ENCODE measurements at regions not wholly inside any gene's neighbourhood (a gene's known extent, or its start where the extent isn't known, plus 50 kb on each side); places are given as distances from the start of the nearest gene placed in this dataset.

GRCh38 chr6:165905744-165906143 is 242.7 kb upstream of the PDE10A start:
- Histone ChIP-seq H3K27ac (no peak overlapping the region), H3K4me1 (no peaks in the 10 kb centered on the region), H3K4me3 (no peak overlapping the region), H3K27me3 (no peaks in the 10 kb centered on the region), H3K36me3 (no peaks in the 10 kb centered on the region), H3K9me3 (no peaks in the 10 kb centered on the region)
- DNase-seq (no peak), ATAC-seq (no peak)
- TF ChIP-seq POLR2A (IDR thresholded peaks at IDR 0.05) (no peak), CTCF (IDR thresholded peaks at IDR 0.05 in 4 of 5, conservative IDR thresholded peaks at IDR 0.05 in 1 of 5) (no peak)
- in situ Hi-C loops (cut with MboI; ENCODE audit: low sequenced_read_pairs in 4 of 4), result no loop called here
- intact Hi-C loops (cut with DNase I; ENCODE audit: low total_unique reads), result no loop called here

- no peaks in the 10 kb centered on the region for H3K9me3 ChIP-seq
- in situ Hi-C loops (cut with MboI; ENCODE audit: low sequenced_read_pairs in 4 of 4), result no loop called here
- ATAC-seq, result no peak
- no peak for TF ChIP-seq POLR2A (IDR thresholded peaks at IDR 0.05)
- TF ChIP-seq CTCF (IDR thresholded peaks at IDR 0.05 in 4 of 5, conservative IDR thresholded peaks at IDR 0.05 in 1 of 5), result no peak
- no peaks in the 10 kb centered on the region for H3K4me1 ChIP-seq
- H3K4me3 ChIP-seq, result no peak overlapping the region
- intact Hi-C loops (cut with DNase I; ENCODE audit: low total_unique reads), result no loop called here
- H3K27ac ChIP-seq, result no peak overlapping the region
- H3K36me3 ChIP-seq, result no peaks in the 10 kb centered on the region
- no peak for DNase-seq
- H3K27me3 ChIP-seq, result no peaks in the 10 kb centered on the region
Observed at GRCh38 chr6:165900970-165901369, 237.9 kb upstream of the PDE10A start.

- in situ Hi-C loops (cut with MboI; ENCODE audit: low sequenced_read_pairs in 4 of 4), result no loop called here
- intact Hi-C loops (cut with DNase I; ENCODE audit: low total_unique reads), result no loop called here
- Histone ChIP-seq H3K9me3 (no peaks in the 10 kb centered on the region), H3K4me1 (no peaks in the 10 kb centered on the region), H3K27me3 (no peaks in the 10 kb centered on the region), H3K27ac (no peak overlapping the region), H3K36me3 (no peaks in the 10 kb centered on the region), H3K4me3 (no peak overlapping the region)
- TF ChIP-seq POLR2A (IDR thresholded peaks at IDR 0.05), result no peak
- no peak for TF ChIP-seq CTCF (IDR thresholded peaks at IDR 0.05 in 4 of 5, conservative IDR thresholded peaks at IDR 0.05 in 1 of 5)
- no peak for DNase-seq
- no peak for ATAC-seq
Observed at GRCh38 chr6:165899611-165900010, 236.6 kb upstream of the PDE10A start.

- Histone ChIP-seq H3K4me1 (no peaks in the 10 kb centered on the region), H3K27me3 (no peaks in the 10 kb centered on the region), H3K36me3 (no peaks in the 10 kb centered on the region), H3K4me3 (no peak overlapping the region), H3K9me3 (no peaks in the 10 kb centered on the region), H3K27ac (no peak overlapping the region)
- DNase-seq, result no peak
- in situ Hi-C loops (cut with MboI; ENCODE audit: low sequenced_read_pairs in 4 of 4), result no loop called here
- no peak for TF ChIP-seq CTCF (IDR thresholded peaks at IDR 0.05 in 4 of 5, conservative IDR thresholded peaks at IDR 0.05 in 1 of 5)
- no peak for TF ChIP-seq POLR2A (IDR thresholded peaks at IDR 0.05)
- intact Hi-C loops (cut with DNase I; ENCODE audit: low total_unique reads), result no loop called here
- no peak for ATAC-seq
Observed at GRCh38 chr6:165895421-165896165, 232.6 kb upstream of the PDE10A start.

All from gastrocnemius medialis (tissue), 4 donors.